Lower lobe of right lung (tissue), 2 donors: ENCODE measurements at regions not wholly inside any gene's neighbourhood (a gene's known extent, or its start where the extent isn't known, plus 50 kb on each side); places are given as distances from the start of the nearest gene placed in this dataset.

Experiments used
- ATAC-seq, 2 donors: fragments of 200-7000 bp; cut with Tn5 transposase; one replicate each; pipeline ENCODE4 v1.9.1; 2020 to 2022; ENCODE audit warnings: mild to moderate bottlenecking in 2 of 2, moderate library complexity in 2 of 2
- DNase-seq: peaks from one replicate; pipeline ENCODE4 v3.0.0-alpha.2; 2020
- H3K27ac ChIP-seq: fragments of 200-600 bp; one replicate; pipeline ENCODE4 v1.8.0; 2022
- H3K27me3 ChIP-seq: fragments of 200-600 bp; one replicate; pipeline ENCODE4 v1.8.0; 2022; ENCODE audit warnings: low read depth
- H3K36me3 ChIP-seq: fragments of 200-600 bp; one replicate; pipeline ENCODE4 v1.8.0; 2022; ENCODE audit warnings: mild to moderate bottlenecking
- H3K4me1 ChIP-seq: fragments of 200-600 bp; one replicate; pipeline ENCODE4 v1.8.0; 2022
- H3K4me3 ChIP-seq: fragments of 200-600 bp; one replicate; pipeline ENCODE4 v1.8.0; 2022; ENCODE audit warnings: mild to moderate bottlenecking
- H3K9me3 ChIP-seq: fragments of 200-600 bp; one replicate; pipeline ENCODE4 v1.8.0; 2022
- intact Hi-C: fragments of 100-400 bp; cut with DNase I; formaldehyde crosslinking; loops from one replicate; pipeline ENCODE4 v1.11.0; 2022
- TF ChIP-seq, protein P1 (sequence below): fragments of 200-600 bp; IDR thresholded peaks from one replicate; pipeline ENCODE4 v1.8.0; 2022; ENCODE audit warnings: antibody characterized with exemption, mild to moderate bottlenecking
- donor health status: DM: no; HTN: yes; CAD: no; lungs with severe emphysema.

DNA sequence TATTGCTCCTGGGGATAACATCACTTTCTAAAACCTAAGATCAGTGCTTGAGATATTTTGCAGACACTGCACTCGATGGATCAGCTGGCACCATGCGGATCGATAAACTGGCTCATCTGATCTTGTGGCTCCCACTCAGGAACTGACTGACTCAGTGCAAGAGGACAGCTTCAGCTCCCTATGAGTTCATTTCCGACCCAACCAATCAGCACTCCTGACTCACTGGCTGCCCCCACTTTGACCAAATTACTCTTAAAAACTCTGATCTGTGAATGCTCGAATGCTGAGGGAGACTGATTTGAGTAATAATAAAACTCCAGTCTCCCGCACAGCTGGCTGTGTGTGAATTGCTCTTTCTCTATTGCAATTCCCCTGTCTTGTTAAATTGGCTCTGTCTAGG is 110.1 kb downstream of the ANAPC4 start:
- TF ChIP-seq, protein P1, sequence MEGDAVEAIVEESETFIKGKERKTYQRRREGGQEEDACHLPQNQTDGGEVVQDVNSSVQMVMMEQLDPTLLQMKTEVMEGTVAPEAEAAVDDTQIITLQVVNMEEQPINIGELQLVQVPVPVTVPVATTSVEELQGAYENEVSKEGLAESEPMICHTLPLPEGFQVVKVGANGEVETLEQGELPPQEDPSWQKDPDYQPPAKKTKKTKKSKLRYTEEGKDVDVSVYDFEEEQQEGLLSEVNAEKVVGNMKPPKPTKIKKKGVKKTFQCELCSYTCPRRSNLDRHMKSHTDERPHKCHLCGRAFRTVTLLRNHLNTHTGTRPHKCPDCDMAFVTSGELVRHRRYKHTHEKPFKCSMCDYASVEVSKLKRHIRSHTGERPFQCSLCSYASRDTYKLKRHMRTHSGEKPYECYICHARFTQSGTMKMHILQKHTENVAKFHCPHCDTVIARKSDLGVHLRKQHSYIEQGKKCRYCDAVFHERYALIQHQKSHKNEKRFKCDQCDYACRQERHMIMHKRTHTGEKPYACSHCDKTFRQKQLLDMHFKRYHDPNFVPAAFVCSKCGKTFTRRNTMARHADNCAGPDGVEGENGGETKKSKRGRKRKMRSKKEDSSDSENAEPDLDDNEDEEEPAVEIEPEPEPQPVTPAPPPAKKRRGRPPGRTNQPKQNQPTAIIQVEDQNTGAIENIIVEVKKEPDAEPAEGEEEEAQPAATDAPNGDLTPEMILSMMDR = no peak
- Histone ChIP-seq H3K36me3 (no peaks in the 10 kb centered on the region), H3K9me3 (no peaks in the 10 kb centered on the region), H3K4me3 (no peak overlapping the region), H3K27ac (no peak overlapping the region), H3K4me1 (no peaks in the 10 kb centered on the region), H3K27me3 (no peaks in the 10 kb centered on the region)
- ATAC-seq (no peak), DNase-seq (no peak)
- intact Hi-C loops = no loop called here

DNA sequence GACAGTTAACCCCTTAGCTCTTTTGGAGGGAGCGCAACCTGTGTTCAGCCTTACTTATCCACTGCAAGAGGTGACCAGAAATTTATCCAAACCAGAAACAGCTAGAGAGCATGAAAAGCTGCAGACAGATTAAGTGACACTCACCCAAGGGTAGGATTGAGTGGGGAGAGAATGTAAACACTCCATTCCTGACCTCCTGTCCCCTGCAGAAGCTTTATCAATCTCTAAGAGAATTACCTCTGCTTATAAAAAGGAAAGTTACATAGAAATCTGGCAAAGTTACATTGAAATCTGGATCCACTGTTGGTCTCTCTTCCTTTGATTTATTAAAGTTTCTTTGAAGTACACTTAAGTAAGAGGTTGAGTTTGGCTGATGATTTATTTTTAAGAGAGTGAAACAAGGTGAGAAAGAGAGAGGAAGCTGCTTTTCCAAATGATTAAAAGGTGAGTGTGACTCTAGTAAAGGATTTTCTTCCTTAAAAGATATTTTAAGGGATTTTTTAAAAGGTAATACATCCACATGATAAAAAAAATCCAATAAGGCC is 112.3 kb downstream of the ANAPC4 start:
- H3K4me1 ChIP-seq = no peaks in the 10 kb centered on the region
- TF ChIP-seq, protein P1 = no peak
- no peak overlapping the region for H3K27ac ChIP-seq
- H3K9me3 ChIP-seq = no peaks in the 10 kb centered on the region
- intact Hi-C loops = no loop called here
- ATAC-seq = peak; percentile 69 to 81
- DNase-seq = no peak
- no peaks in the 10 kb centered on the region for H3K27me3 ChIP-seq
- H3K4me3 ChIP-seq = no peak overlapping the region
- H3K36me3 ChIP-seq = no peaks in the 10 kb centered on the region

DNA sequence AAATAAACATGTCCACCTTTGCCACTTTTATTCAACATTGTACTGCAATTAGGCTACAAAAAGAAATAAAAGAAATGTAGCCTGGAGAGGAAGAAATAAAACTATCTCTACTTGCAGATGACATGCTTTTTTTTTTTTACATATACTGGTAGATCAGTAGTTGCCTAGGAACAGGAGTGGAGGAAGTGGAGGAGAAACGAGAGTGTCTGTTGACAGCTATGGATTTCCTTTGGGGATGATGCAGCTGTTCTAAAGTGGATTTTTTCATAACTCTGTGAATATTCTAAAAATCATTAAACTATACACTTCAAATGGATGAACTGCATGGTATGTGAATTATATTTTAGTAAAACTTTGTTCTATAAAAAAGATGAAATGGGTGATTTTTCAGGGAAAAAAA is 116.4 kb downstream of the ANAPC4 start:
- TF ChIP-seq, protein P1 = no peak
- Histone ChIP-seq H3K27ac (no peak overlapping the region), H3K36me3 (no peaks in the 10 kb centered on the region), H3K27me3 (no peaks in the 10 kb centered on the region), H3K4me3 (no peak overlapping the region), H3K9me3 (no peaks in the 10 kb centered on the region), H3K4me1 (no peaks in the 10 kb centered on the region)
- intact Hi-C loops = no loop called here
- DNase-seq (no peak), ATAC-seq (no peak)

DNA sequence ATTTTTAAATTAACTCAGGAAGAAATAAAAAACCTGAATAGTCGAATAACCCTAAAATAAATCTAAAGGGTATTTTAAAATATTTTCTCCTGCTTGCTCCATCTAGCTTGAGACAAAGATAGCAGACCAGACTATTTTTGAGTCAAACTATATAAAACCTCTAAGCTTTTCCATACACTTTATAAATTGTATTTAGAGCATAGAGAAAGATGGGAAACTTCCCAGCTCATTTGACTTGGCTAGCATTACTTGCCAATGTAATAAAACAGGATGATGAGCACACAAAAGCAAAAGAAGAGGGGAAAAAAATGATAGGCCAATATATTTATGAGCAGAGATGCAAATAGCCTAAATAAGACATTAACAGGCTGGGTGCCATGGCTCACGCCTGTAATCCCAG is 117.1 kb downstream of the ANAPC4 start:
- no peak overlapping the region for H3K27ac ChIP-seq
- ATAC-seq = no peak
- intact Hi-C loops = no loop called here
- TF ChIP-seq, protein P1 = no peak
- no peak for DNase-seq
- no peaks in the 10 kb centered on the region for H3K36me3 ChIP-seq
- H3K9me3 ChIP-seq = no peaks in the 10 kb centered on the region
- no peaks in the 10 kb centered on the region for H3K4me1 ChIP-seq
- H3K4me3 ChIP-seq = no peak overlapping the region
- no peaks in the 10 kb centered on the region for H3K27me3 ChIP-seq

DNA sequence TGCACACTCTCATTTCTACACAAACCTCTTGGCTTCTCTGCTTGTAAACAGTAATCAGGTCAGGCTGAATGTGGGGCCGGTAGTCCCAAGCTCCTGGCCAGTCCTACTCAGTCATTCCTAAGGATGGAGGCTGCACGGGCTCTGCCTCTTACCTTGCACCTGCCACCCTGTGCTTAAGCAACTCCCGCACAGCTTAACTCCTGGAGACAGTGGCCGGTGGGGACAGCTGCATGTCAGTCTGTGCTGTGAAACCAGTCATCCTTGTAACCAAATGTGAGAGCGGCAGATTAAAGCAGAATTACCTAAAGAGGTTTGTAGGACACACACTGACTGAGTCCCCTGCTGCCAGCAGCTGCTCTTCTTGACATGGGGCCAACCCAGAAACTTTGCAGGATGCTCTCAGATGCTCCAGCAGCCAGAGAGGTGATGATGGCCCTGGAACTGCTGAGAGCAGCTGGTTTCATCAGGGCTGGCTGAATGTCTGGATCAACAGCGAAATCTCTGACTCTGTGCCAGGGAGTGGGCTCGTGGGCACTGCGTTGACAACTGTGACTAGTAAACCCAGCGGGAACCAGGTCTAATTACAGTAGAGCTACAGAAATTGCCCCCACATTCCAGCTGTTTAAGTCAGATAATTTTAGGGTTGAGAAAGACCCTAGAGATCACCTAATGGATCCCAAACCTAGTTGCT is 123.7 kb downstream of the ANAPC4 start:
- Histone ChIP-seq H3K27me3 (no peaks in the 10 kb centered on the region), H3K27ac (no peak overlapping the region), H3K4me3 (no peak overlapping the region), H3K4me1 (no peaks in the 10 kb centered on the region), H3K36me3 (no peaks in the 10 kb centered on the region), H3K9me3 (no peaks in the 10 kb centered on the region)
- TF ChIP-seq, protein P1 = no peak
- DNase-seq = no peak
- ATAC-seq = no peak
- intact Hi-C loops = no loop called here
